ENCODE measurements at regions not wholly inside any gene's neighbourhood (a gene's known extent, or its start where the extent isn't known, plus 50 kb on each side); places are given as distances from the start of the nearest gene placed in this dataset.

- H3K36me3 ChIP-seq: no peaks in the 10 kb centered on the region
- no peaks in the 10 kb centered on the region for H3K9me3 ChIP-seq (replicated peaks)
- H3K4me3 ChIP-seq: no peak overlapping the region
- H3K4me1 ChIP-seq: peaks cover 15% of the 10 kb centered on the region
- H3K27me3 ChIP-seq: no peaks in the 10 kb centered on the region
- no peak overlapping the region for H3K27ac ChIP-seq
- DNase-seq: no peak
These were observed 453.9 kb downstream of the ENC1 start for GRCh38 chr5:74186356-74187315.

GRCh38 chr5:74185599-74185998 is 454.9 kb downstream of the ENC1 start:
- H3K27ac ChIP-seq: no peak overlapping the region
- no peaks in the 10 kb centered on the region for H3K36me3 ChIP-seq
- DNase-seq: peak; percentile 37 to 54
- H3K4me3 ChIP-seq: no peak overlapping the region
- no peaks in the 10 kb centered on the region for H3K9me3 ChIP-seq (replicated peaks)
- no peaks in the 10 kb centered on the region for H3K27me3 ChIP-seq
- peaks cover 15% of the 10 kb centered on the region for H3K4me1 ChIP-seq

DNA sequence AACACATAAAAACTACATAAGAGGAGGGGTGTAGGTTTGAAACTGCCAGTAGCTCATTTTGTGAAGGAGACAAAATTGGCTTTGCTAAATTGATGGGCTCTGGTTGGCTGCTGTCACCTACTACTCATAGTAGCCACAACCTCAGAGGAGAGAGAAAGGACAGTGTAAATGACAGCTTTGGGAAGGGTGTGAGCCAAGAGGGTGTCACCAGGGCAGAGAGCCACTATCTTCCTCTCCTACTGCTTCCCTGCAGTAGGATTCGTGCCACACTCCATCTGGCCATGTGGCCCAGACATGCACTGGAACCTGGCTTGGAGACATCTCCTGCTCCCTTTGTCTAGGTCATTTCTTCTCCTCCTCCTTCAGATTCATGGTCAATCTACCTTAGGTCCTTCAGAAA is 455.9 kb downstream of the ENC1 start:
- Histone ChIP-seq H3K36me3 (no peaks in the 10 kb centered on the region), H3K9me3 (replicated peaks) (no peaks in the 10 kb centered on the region), H3K4me1 (peaks cover 19% of the 10 kb centered on the region), H3K4me3 (no peak overlapping the region), H3K27ac (no peak overlapping the region), H3K27me3 (no peaks in the 10 kb centered on the region)
- DNase-seq: no peak

- no peak overlapping the region for H3K27ac ChIP-seq
- no peak for DNase-seq
- no peak overlapping the region for H3K4me3 ChIP-seq
- no peaks in the 10 kb centered on the region; the same call in 1 of the 2 replicates for H3K9me3 ChIP-seq (replicated peaks)
- H3K27me3 ChIP-seq: no peaks in the 10 kb centered on the region
- H3K36me3 ChIP-seq: no peaks in the 10 kb centered on the region
- peaks cover 31% of the 10 kb centered on the region for H3K4me1 ChIP-seq
These were observed 457.5 kb downstream of the ENC1 start for GRCh38 chr5:74183041-74183440.

- no peak overlapping the region for H3K27ac ChIP-seq
- no peak overlapping the region for H3K4me3 ChIP-seq
- peaks cover 31% of the 10 kb centered on the region for H3K4me1 ChIP-seq
- H3K36me3 ChIP-seq: no peaks in the 10 kb centered on the region
- H3K27me3 ChIP-seq: no peaks in the 10 kb centered on the region
- no peaks in the 10 kb centered on the region; the same call in 1 of the 2 replicates for H3K9me3 ChIP-seq (replicated peaks)
- no peak for DNase-seq
These were observed 457.9 kb downstream of the ENC1 start for GRCh38 chr5:74182603-74183002.

- Histone ChIP-seq H3K27ac (no peak overlapping the region), H3K4me3 (no peak overlapping the region), H3K36me3 (no peaks in the 10 kb centered on the region), H3K27me3 (no peaks in the 10 kb centered on the region), H3K9me3 (replicated peaks) (no peaks in the 10 kb centered on the region; the same call in 1 of the 2 replicates), H3K4me1 (peaks cover 16% of the 10 kb centered on the region)
- peak in 1 of 2 experiments; percentile 13 for DNase-seq
These were observed 460.8 kb downstream of the ENC1 start for GRCh38 chr5:74179701-74180100.

GRCh38 chr5:74179179-74179578 is 461.3 kb downstream of the ENC1 start:
- DNase-seq: peak; percentile 53 to 75
- Histone ChIP-seq H3K27me3 (no peaks in the 10 kb centered on the region), H3K27ac (no peak overlapping the region)

DNA sequence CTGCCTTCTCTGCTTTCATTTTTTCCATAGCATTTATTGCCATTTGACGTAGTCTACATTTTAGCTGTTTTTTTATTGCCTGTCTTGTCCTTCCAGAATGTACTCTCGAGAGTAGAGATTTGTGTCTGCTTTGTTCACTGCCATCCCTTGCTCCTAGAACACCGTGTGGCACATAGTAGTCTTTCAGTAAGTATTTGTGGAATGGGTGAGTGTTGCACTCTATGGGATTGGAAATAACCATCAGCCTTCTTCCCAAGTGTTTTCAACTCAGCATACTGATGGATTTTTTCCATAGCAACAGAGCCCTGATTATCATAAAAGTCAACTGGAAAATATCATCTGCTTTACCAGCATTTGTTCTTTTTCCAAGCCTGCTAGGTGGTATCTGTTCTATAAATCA is 462.6 kb downstream of the ENC1 start:
- Histone ChIP-seq H3K4me1 (peaks cover 16% of the 10 kb centered on the region), H3K9me3 (replicated peaks) (no peaks in the 10 kb centered on the region; the same call in 1 of the 2 replicates), H3K36me3 (no peaks in the 10 kb centered on the region), H3K27me3 (no peaks in the 10 kb centered on the region), H3K4me3 (no peak overlapping the region), H3K27ac (no peak overlapping the region)
- DNase-seq: no peak

More at GRCh38 chr5:74179179-74179578, 461.3 kb downstream of the ENC1 start:
- no peaks in the 10 kb centered on the region for H3K36me3 ChIP-seq
- no peak overlapping the region for H3K4me3 ChIP-seq
- peaks cover 16% of the 10 kb centered on the region for H3K4me1 ChIP-seq
- no peaks in the 10 kb centered on the region; the same call in 1 of the 2 replicates for H3K9me3 ChIP-seq (replicated peaks)

DNA sequence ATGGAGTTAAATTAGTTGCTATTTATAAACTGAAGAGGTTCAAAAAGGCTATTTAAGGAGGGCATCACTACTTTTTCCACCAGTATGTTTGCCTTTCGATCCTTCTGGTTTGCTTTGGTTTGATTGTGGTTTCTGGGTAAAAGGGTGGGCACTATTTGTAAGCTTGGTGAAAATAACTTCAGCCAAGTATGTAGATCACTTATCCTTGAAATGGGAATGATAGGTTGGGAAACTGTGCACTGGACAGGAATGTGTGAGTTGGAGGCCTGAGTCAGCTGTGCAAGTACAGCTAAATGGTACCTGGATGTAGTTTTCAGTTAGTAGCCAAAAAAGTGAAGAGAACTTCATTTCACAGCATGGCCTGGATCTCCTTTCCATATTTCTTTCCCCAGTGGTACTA is 466.2 kb downstream of the ENC1 start:
- H3K27ac ChIP-seq: no peak overlapping the region
- no peaks in the 10 kb centered on the region for H3K36me3 ChIP-seq
- H3K9me3 ChIP-seq (replicated peaks): no peaks in the 10 kb centered on the region; the same call in 1 of the 2 replicates
- DNase-seq: no peak
- no peak overlapping the region for H3K4me3 ChIP-seq
- H3K4me1 ChIP-seq: peaks cover 10% of the 10 kb centered on the region
- no peaks in the 10 kb centered on the region for H3K27me3 ChIP-seq

DNA sequence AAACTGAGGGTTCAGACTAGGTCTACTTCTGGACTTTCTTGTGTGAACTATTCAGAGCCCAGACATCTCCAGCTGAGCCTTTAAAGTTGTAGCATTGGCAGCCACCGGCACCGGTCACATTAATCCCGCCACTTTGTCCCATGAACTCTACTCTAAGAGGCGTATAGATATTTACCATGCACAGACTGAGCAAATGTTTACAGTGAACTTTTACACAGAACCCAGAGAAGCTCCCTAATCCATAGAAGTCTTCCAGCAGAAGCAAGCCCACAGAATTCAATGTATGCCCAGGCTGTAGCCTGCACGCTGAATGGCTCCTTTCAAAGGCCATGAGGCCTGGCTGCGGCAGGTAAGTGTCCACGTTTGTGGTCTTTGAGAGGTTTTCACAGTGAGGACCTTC is 466.9 kb downstream of the ENC1 start:
- H3K9me3 ChIP-seq (replicated peaks): no peaks in the 10 kb centered on the region; the same call in 1 of the 2 replicates
- DNase-seq: no peak
- peaks cover 3% of the 10 kb centered on the region for H3K4me1 ChIP-seq
- no peaks in the 10 kb centered on the region for H3K36me3 ChIP-seq
- H3K27me3 ChIP-seq: no peaks in the 10 kb centered on the region
- H3K4me3 ChIP-seq: no peak overlapping the region
- H3K27ac ChIP-seq: no peak overlapping the region

DNA sequence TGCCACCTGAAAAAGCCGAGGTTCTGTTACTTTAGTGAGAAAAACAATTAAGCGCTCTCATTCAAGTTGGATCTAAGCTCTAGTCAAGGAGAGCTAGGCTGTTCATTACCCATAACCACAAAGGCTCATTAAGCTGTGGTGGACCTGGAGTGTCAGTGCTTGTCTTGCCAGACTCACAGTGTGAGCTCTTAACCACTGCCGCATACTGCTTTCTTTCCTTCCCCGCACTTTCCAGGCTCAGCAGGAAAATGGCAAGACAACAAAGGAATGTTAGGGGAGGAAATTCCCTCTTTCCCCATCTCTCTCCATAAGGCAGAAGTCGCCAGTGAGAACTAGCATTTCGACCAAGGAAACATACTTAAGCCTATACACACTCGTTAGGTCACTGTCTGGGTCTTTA is 467.3 kb downstream of the ENC1 start:
- Histone ChIP-seq H3K9me3 (replicated peaks) (no peaks in the 10 kb centered on the region; the same call in 1 of the 2 replicates), H3K27ac (no peak overlapping the region)

DNA sequence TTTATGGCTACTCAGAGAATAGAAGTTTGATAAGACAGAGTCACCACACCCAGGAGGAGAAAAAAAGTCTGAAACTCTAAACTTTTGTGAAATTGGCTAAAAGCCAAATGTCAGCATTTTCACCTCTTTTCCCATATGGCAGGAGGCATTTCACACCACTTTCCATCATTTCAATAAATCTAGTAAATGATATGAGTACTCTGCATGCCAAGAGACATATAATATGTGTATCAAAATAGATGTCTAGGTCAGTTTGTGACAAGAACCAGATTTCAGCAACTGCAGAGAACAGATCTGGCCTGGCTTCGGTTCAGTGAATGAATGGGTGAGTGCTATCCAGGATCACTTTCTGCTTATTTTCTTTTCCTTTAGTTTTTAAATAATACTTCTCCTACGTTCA is 470.8 kb downstream of the ENC1 start:
- H3K36me3 ChIP-seq: no peaks in the 10 kb centered on the region
- H3K4me3 ChIP-seq: no peak overlapping the region
- DNase-seq: no peak
- peaks cover 11% of the 10 kb centered on the region for H3K4me1 ChIP-seq
- no peak overlapping the region for H3K27ac ChIP-seq
- H3K27me3 ChIP-seq: no peaks in the 10 kb centered on the region
- no peaks in the 10 kb centered on the region for H3K9me3 ChIP-seq (replicated peaks)

More for the DNA sequence above, 467.3 kb downstream of the ENC1 start:
- Histone ChIP-seq H3K4me3 (no peak overlapping the region), H3K4me1 (no peaks in the 10 kb centered on the region), H3K27me3 (no peaks in the 10 kb centered on the region), H3K36me3 (no peaks in the 10 kb centered on the region)
- DNase-seq: no peak

GRCh38 chr5:74167930-74168315 is 472.6 kb downstream of the ENC1 start:
- H3K27me3 ChIP-seq: no peaks in the 10 kb centered on the region
- peak overlapping the region; percentile 39 for H3K27ac ChIP-seq
- peaks cover 11% of the 10 kb centered on the region for H3K4me1 ChIP-seq
- H3K9me3 ChIP-seq (replicated peaks): no peaks in the 10 kb centered on the region
- no peak overlapping the region for H3K4me3 ChIP-seq
- DNase-seq: no peak
- H3K36me3 ChIP-seq: no peaks in the 10 kb centered on the region

- peaks cover 11% of the 10 kb centered on the region for H3K4me1 ChIP-seq
- peak overlapping the region; percentile 39 for H3K27ac ChIP-seq
- DNase-seq: peak in 1 of 2 experiments; percentile 30
- no peak overlapping the region for H3K4me3 ChIP-seq
- H3K27me3 ChIP-seq: no peaks in the 10 kb centered on the region
- no peaks in the 10 kb centered on the region for H3K9me3 ChIP-seq (replicated peaks)
- H3K36me3 ChIP-seq: no peaks in the 10 kb centered on the region
These were observed 473.2 kb downstream of the ENC1 start for GRCh38 chr5:74167206-74167929.

DNA sequence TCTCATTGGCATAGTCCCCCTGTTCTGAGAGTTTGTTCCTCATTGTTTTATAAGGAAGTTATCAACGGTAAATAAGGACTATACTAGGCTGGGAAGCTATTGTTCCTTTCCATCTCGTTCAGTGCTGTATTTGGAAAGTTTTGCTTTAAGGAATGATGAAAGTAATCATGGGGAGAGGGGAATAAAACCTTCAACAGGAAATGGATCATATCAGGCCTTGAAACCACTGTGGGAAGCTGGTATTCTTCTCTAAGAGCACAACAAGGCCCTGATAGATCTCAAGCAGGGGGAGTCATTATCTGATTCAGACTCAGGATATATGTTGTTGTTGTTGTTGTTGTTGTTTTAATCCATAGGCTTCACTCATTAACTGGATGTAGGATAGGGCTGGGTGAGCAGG is 474.5 kb downstream of the ENC1 start:
- Histone ChIP-seq H3K9me3 (replicated peaks) (no peaks in the 10 kb centered on the region), H3K4me1 (peaks cover 11% of the 10 kb centered on the region), H3K27me3 (no peaks in the 10 kb centered on the region), H3K27ac (no peak overlapping the region), H3K4me3 (no peak overlapping the region), H3K36me3 (no peaks in the 10 kb centered on the region)
- DNase-seq: no peak
